ENCODE measurements at regions not wholly inside any gene's neighbourhood (a gene's known extent, or its start where the extent isn't known, plus 50 kb on each side); places are given as distances from the start of the nearest gene placed in this dataset.

- DNase-seq (ENCODE audit: low spot score) = no peak
- ChIA-PET POLR2A (ENCODE audit: low non-redundant PET) (no interaction called here), CTCF (interaction anchor here (1.1 to 1.2 kb wide), 2 partner anchors 126 to 129 kb away, joined by 3 read pairs; no protein-coding TSS in a partner anchor)
- TF ChIP-seq, protein P1, sequence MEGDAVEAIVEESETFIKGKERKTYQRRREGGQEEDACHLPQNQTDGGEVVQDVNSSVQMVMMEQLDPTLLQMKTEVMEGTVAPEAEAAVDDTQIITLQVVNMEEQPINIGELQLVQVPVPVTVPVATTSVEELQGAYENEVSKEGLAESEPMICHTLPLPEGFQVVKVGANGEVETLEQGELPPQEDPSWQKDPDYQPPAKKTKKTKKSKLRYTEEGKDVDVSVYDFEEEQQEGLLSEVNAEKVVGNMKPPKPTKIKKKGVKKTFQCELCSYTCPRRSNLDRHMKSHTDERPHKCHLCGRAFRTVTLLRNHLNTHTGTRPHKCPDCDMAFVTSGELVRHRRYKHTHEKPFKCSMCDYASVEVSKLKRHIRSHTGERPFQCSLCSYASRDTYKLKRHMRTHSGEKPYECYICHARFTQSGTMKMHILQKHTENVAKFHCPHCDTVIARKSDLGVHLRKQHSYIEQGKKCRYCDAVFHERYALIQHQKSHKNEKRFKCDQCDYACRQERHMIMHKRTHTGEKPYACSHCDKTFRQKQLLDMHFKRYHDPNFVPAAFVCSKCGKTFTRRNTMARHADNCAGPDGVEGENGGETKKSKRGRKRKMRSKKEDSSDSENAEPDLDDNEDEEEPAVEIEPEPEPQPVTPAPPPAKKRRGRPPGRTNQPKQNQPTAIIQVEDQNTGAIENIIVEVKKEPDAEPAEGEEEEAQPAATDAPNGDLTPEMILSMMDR (conservative IDR thresholded peaks at IDR 0.05; ENCODE audit: low read depth) = peak; percentile 32
- no peak overlapping the region for H3K27ac ChIP-seq
Measured at GRCh38 chr16:5490499-5490898, 392.9 kb upstream of the EEF2KMT start.

- ChIA-PET CTCF (no interaction called here), POLR2A (ENCODE audit: low non-redundant PET) (no interaction called here)
Measured at GRCh38 chr16:5488581-5488980, 391.0 kb upstream of the EEF2KMT start.

GRCh38 chr16:5487728-5488127, 390.1 kb upstream of the EEF2KMT start:
- CTCF ChIA-PET = no interaction called here
- POLR2A ChIA-PET (ENCODE audit: low non-redundant PET) = no interaction called here

More at GRCh38 chr16:5488581-5488980, 391.0 kb upstream of the EEF2KMT start:
- no peak for DNase-seq (ENCODE audit: low spot score)
- no peak overlapping the region for H3K27ac ChIP-seq
- TF ChIP-seq, protein P1 (conservative IDR thresholded peaks at IDR 0.05; ENCODE audit: low read depth) = no peak

GRCh38 chr16:5482256-5482655, 384.7 kb upstream of the EEF2KMT start:
- TF ChIP-seq, protein P1 (conservative IDR thresholded peaks at IDR 0.05; ENCODE audit: low read depth) = no peak
- ChIA-PET POLR2A (ENCODE audit: low non-redundant PET) (no interaction called here), CTCF (no interaction called here)
- no peak for DNase-seq (ENCODE audit: low spot score)
- no peak overlapping the region for H3K27ac ChIP-seq

More at GRCh38 chr16:5487728-5488127, 390.1 kb upstream of the EEF2KMT start:
- TF ChIP-seq, protein P1 (conservative IDR thresholded peaks at IDR 0.05; ENCODE audit: low read depth) = no peak
- no peak for DNase-seq (ENCODE audit: low spot score)
- no peak overlapping the region for H3K27ac ChIP-seq

- CTCF ChIA-PET = no interaction called here
- DNase-seq (ENCODE audit: low spot score) = no peak
- POLR2A ChIA-PET (ENCODE audit: low non-redundant PET) = no interaction called here
- no peak overlapping the region for H3K27ac ChIP-seq
- TF ChIP-seq, protein P1 (conservative IDR thresholded peaks at IDR 0.05; ENCODE audit: low read depth) = no peak
Measured at GRCh38 chr16:5480431-5481195, 383.0 kb upstream of the EEF2KMT start.

GRCh38 chr16:5479926-5480325, 382.3 kb upstream of the EEF2KMT start:
- ChIA-PET POLR2A (ENCODE audit: low non-redundant PET) (no interaction called here), CTCF (no interaction called here)
- H3K27ac ChIP-seq = no peak overlapping the region
- TF ChIP-seq, protein P1 (conservative IDR thresholded peaks at IDR 0.05; ENCODE audit: low read depth) = no peak
- DNase-seq (ENCODE audit: low spot score) = no peak

All from RWPE1 (cell line).